Epithelial cell of esophagus (primary cell): ENCODE measurements at regions not wholly inside any gene's neighbourhood (a gene's known extent, or its start where the extent isn't known, plus 50 kb on each side); places are given as distances from the start of the nearest gene placed in this dataset.

Experiments
- DNase-seq: peaks from one replicate; pipeline ENCODE4 v3.0.0; 2010; ENCODE audit warnings: low read depth
- H3K4me3 ChIP-seq: 2 replicates; pipeline ENCODE4 v1.5.1; 2011; ENCODE audit warnings: mild to moderate bottlenecking, low read length, control low read depth
- TF ChIP-seq, protein P1 (sequence below): IDR thresholded peaks from 2 replicates; pipeline ENCODE4 v1.5.1; 2011; ENCODE audit warnings: low read depth, mild to moderate bottlenecking, low read length, control low read depth, inconsistent platforms; ENCODE audit not compliant: insufficient read depth; ENCODE audit errors: missing control alignments

DNA sequence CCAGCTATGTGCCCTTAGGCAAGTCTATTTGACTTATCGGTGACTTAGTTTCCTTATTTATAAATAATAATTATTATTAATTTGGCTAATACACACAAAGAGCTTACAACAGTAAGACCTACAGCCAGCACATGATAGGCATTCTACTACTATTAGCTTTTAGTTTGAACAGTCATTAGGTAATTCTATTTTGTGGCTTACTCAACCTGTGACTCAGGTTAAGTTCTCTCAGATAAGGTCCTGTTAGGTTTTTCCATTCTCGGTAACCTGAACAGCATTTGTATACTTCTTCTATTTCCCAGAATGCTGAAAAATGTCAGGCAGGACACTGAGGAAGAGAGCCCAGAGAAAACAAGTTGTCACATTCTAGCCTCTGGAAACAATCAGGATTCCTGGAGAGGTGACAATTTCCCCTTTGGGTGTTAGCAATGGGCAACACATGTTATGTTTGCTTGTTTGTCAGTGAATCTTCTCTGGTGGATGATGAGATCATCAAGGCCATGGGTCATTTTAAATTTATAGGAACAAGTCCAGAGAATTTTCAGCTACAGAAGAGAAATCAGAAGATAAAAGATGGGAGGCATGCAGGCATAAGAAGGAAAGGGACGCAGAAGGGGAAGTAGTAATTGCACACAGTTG lies 2144.7 kb downstream of the PCDH7 start:
- peak; percentile 70 for DNase-seq
- H3K4me3 ChIP-seq: no peak overlapping the region
- TF ChIP-seq, protein P1, sequence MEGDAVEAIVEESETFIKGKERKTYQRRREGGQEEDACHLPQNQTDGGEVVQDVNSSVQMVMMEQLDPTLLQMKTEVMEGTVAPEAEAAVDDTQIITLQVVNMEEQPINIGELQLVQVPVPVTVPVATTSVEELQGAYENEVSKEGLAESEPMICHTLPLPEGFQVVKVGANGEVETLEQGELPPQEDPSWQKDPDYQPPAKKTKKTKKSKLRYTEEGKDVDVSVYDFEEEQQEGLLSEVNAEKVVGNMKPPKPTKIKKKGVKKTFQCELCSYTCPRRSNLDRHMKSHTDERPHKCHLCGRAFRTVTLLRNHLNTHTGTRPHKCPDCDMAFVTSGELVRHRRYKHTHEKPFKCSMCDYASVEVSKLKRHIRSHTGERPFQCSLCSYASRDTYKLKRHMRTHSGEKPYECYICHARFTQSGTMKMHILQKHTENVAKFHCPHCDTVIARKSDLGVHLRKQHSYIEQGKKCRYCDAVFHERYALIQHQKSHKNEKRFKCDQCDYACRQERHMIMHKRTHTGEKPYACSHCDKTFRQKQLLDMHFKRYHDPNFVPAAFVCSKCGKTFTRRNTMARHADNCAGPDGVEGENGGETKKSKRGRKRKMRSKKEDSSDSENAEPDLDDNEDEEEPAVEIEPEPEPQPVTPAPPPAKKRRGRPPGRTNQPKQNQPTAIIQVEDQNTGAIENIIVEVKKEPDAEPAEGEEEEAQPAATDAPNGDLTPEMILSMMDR: no peak

DNA sequence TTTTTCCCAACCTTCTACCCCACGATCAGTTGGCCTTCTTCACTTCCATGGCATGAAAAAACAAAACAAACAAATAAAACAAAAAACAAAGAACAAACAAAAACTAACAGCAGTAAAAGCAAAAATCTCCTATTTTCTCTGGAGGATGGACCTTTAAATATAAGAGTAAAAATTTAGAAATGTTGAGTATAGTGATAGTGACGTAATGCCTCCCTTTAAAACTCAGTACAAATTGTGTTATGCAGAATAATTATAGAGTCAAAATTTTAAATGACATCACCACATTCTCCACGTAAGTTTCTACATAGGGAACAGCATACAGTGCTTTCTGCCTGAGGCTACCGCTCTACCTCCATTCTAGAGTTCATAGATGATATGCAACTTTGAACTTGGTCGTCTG lies 2156.4 kb downstream of the PCDH7 start:
- no peak overlapping the region for H3K4me3 ChIP-seq
- no peak for DNase-seq
- TF ChIP-seq, protein P1: no peak

DNA sequence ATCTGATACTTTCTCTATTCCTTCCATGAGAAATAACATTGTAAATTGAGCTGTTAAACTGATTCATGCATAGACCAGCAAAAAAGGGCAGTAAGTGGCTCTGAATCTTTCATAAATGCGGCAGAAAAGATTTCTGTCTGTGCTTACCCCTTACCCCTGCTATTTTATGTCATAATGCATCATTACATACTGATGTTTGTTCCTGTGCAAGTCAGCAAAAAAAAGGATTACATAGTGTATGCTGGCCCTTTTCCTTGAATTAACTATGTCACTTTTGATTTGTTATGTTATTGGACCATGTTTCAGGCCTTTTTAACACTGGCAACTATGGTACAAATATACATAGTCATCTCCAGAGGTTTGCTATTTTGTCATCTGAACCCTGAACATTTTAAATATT lies 2159.7 kb downstream of the PCDH7 start:
- no peak overlapping the region for H3K4me3 ChIP-seq
- no peak for DNase-seq
- TF ChIP-seq, protein P1: no peak

DNA sequence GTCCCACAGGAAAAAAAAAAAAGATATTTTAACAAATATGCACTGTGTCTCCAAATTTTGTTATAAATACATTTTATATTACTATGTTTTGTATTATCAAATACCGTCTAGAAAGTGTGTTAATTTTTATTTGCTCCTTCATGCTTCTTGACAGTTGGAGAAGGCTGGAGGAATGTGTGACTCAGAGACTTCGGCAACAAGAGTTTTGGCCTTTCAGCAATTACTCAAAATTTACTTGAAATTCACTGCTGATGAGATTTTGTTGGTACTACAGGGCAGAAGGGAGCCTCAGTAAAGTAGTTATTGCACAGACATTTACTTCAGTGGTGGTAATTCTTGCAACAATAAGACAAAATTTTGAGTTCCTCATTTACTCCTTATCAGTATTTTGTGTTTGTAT lies 2164.0 kb downstream of the PCDH7 start:
- TF ChIP-seq, protein P1: no peak
- H3K4me3 ChIP-seq: no peak overlapping the region
- peak; percentile 53 for DNase-seq

DNA sequence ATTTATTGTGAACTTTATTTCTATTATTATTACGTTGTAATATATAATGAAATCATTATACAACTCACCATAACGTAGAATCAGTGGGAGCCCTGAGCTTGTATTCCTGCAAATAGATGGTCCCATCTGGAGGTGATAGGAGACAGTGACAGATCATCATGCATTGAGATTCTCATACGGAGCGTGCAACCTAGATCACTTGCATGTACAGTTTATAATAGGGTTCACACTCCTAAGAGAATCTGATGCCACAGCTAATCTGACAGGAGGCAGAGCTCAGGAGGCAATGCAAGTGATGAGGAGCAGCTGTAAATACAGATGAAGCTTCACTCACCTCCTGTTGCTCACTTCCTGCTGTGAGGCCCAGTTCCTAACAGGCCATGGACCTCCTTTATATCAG lies 2170.2 kb downstream of the PCDH7 start:
- no peak overlapping the region for H3K4me3 ChIP-seq
- TF ChIP-seq, protein P1: no peak
- no peak for DNase-seq

DNA sequence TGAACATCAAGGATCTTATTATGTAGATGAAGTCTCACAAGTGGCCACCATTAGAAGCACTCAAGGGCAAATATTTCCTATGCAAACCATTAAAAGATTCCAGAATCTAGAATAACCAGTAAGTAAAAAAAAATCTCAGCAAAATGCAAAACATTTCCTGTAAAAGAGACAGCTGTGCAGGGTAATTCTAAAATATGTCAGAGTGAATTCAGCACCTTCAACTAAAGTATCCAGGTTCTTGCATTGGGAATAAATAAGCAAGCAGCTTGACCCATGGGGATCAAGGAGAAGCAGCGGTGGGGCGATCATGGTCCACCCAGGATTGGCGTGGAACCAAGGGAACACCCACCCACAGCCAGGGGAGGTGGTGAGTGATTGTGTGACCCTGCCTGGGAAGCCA lies 2188.9 kb downstream of the PCDH7 start:
- no peak for DNase-seq
- TF ChIP-seq, protein P1: no peak
- no peak overlapping the region for H3K4me3 ChIP-seq

DNA sequence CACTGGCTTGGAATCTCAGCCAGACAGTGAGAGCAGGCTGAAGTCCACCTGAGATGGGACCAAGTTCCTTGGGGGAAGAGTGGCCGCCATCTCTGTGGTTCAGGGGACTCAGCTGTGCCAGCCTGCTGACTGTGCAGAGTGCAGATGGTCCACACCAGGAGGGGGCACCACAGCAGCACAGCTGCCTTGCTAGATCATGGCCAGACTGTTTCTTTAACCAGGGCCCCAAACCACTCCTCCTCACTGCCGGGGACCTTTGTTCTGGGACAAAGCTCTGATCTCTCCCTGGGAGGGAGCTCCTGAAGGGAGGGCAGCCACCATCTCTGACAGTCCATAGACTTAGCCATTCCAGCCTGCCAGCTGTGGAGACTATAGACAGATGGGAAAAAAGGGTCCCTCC lies 2189.6 kb downstream of the PCDH7 start:
- TF ChIP-seq, protein P1: no peak
- no peak overlapping the region for H3K4me3 ChIP-seq
- DNase-seq: no peak
